WTC11 (cell line): ENCODE measurements at regions not wholly inside any gene's neighbourhood (a gene's known extent, or its start where the extent isn't known, plus 50 kb on each side); places are given as distances from the start of the nearest gene placed in this dataset.

Source experiments
- NFYB ChIP-seq: sonication (generic); formaldehyde crosslinking; conservative IDR thresholded peaks from 2 replicates; pipeline ENCODE4 v1.8.0; 2022; ENCODE audit warnings: low read depth, missing genetic modification reagents
- SP1 ChIP-seq: sonication (generic); formaldehyde crosslinking; conservative IDR thresholded peaks from 2 replicates; pipeline ENCODE4 v1.8.1; 2022; ENCODE audit warnings: missing genetic modification reagents
- TCF7 ChIP-seq: sonication (generic); formaldehyde crosslinking; IDR thresholded peaks from 2 replicates; pipeline ENCODE4 v1.8.0; 2022; ENCODE audit warnings: mild to moderate bottlenecking, low read depth, missing genetic modification reagents, moderate library complexity
- ZBTB21 ChIP-seq: sonication (generic); formaldehyde crosslinking; IDR thresholded peaks from 2 replicates; pipeline ENCODE4 v1.8.1; 2023; ENCODE audit warnings: mild to moderate bottlenecking, missing genetic modification reagents, borderline replicate concordance
- ZNF138 ChIP-seq: sonication (generic); formaldehyde crosslinking; conservative IDR thresholded peaks from 2 replicates; pipeline ENCODE4 v1.8.1; 2022; ENCODE audit warnings: mild to moderate bottlenecking, moderate library complexity, missing genetic modification reagents
- ZNF232 ChIP-seq: sonication (generic); formaldehyde crosslinking; IDR thresholded peaks from 2 replicates; pipeline ENCODE4 v1.8.0; 2022; ENCODE audit warnings: mild to moderate bottlenecking, missing genetic modification reagents
- TF ChIP-seq, protein P1 (sequence below): sonication (generic); formaldehyde crosslinking; IDR thresholded peaks from 2 replicates; pipeline ENCODE4 v1.8.1; 2022; ENCODE audit warnings: low read depth, mild to moderate bottlenecking, moderate library complexity, missing genetic modification reagents, borderline replicate concordance
- TF ChIP-seq, protein P2 (sequence below): sonication (generic); formaldehyde crosslinking; IDR thresholded peaks from 2 replicates; pipeline ENCODE4 v1.8.1; 2023; ENCODE audit warnings: mild to moderate bottlenecking, missing genetic modification reagents, moderate library complexity
- TF ChIP-seq, protein P3 (sequence below): sonication (generic); formaldehyde crosslinking; IDR thresholded peaks from 2 replicates; pipeline ENCODE4 v1.8.1; 2022; ENCODE audit warnings: missing genetic modification reagents, borderline replicate concordance
- TF ChIP-seq, protein P4 (sequence below): fragments of 200-600 bp; IDR thresholded peaks from 2 replicates; pipeline ENCODE4 v1.8.0; 2022; ENCODE audit warnings: antibody characterized with exemption
- TF ChIP-seq, protein P5 (sequence below): sonication (generic); formaldehyde crosslinking; IDR thresholded peaks from 2 replicates; pipeline ENCODE4 v1.8.0; 2022; ENCODE audit warnings: mild to moderate bottlenecking, missing genetic modification reagents
- TF ChIP-seq, protein P6 (sequence below): sonication (generic); formaldehyde crosslinking; IDR thresholded peaks from 2 replicates; pipeline ENCODE4 v1.8.0; 2022; ENCODE audit warnings: mild to moderate bottlenecking, missing genetic modification reagents
- TF ChIP-seq, protein P7 (sequence below): sonication (generic); formaldehyde crosslinking; IDR thresholded peaks from 2 replicates; pipeline ENCODE4 v1.8.1; 2023; ENCODE audit warnings: mild to moderate bottlenecking, missing genetic modification reagents, moderate library complexity

DNA sequence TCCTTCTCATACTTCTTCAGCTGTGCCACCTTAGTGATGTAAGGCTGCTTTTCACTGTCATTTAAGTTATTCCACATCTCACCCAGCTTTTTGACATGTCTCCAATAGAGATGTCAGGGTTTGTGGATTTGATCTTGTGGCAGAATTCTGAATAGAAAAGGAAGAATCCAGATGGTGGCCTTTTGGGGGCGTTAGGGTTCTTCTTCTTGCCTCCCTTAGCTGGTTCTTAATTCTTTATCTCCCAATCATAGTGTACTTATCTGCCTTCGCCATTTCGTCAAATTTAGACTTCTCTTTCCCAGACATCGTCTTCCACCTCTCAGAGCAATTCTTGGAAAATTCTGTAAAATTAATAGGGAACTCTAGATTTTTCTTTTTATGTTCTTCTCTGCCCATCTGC lies 422.9 kb downstream of the GJA1 start:
- TF ChIP-seq, protein P1, sequence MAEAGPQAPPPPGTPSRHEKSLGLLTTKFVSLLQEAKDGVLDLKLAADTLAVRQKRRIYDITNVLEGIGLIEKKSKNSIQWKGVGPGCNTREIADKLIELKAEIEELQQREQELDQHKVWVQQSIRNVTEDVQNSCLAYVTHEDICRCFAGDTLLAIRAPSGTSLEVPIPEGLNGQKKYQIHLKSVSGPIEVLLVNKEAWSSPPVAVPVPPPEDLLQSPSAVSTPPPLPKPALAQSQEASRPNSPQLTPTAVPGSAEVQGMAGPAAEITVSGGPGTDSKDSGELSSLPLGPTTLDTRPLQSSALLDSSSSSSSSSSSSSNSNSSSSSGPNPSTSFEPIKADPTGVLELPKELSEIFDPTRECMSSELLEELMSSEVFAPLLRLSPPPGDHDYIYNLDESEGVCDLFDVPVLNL (CRISPR knock-in tag), result no peak
- TF ChIP-seq, protein P2, sequence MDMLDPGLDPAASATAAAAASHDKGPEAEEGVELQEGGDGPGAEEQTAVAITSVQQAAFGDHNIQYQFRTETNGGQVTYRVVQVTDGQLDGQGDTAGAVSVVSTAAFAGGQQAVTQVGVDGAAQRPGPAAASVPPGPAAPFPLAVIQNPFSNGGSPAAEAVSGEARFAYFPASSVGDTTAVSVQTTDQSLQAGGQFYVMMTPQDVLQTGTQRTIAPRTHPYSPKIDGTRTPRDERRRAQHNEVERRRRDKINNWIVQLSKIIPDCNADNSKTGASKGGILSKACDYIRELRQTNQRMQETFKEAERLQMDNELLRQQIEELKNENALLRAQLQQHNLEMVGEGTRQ (CRISPR knock-in tag), result no peak
- TF ChIP-seq, protein P3, sequence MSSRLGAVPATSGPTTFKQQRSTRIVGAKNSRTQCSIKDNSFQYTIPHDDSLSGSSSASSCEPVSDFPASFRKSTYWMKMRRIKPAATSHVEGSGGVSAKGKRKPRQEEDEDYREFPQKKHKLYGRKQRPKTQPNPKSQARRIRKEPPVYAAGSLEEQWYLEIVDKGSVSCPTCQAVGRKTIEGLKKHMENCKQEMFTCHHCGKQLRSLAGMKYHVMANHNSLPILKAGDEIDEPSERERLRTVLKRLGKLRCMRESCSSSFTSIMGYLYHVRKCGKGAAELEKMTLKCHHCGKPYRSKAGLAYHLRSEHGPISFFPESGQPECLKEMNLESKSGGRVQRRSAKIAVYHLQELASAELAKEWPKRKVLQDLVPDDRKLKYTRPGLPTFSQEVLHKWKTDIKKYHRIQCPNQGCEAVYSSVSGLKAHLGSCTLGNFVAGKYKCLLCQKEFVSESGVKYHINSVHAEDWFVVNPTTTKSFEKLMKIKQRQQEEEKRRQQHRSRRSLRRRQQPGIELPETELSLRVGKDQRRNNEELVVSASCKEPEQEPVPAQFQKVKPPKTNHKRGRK (CRISPR knock-in tag), result no peak
- TF ChIP-seq, protein P4, sequence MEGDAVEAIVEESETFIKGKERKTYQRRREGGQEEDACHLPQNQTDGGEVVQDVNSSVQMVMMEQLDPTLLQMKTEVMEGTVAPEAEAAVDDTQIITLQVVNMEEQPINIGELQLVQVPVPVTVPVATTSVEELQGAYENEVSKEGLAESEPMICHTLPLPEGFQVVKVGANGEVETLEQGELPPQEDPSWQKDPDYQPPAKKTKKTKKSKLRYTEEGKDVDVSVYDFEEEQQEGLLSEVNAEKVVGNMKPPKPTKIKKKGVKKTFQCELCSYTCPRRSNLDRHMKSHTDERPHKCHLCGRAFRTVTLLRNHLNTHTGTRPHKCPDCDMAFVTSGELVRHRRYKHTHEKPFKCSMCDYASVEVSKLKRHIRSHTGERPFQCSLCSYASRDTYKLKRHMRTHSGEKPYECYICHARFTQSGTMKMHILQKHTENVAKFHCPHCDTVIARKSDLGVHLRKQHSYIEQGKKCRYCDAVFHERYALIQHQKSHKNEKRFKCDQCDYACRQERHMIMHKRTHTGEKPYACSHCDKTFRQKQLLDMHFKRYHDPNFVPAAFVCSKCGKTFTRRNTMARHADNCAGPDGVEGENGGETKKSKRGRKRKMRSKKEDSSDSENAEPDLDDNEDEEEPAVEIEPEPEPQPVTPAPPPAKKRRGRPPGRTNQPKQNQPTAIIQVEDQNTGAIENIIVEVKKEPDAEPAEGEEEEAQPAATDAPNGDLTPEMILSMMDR, result no peak
- TF ChIP-seq, protein P5, sequence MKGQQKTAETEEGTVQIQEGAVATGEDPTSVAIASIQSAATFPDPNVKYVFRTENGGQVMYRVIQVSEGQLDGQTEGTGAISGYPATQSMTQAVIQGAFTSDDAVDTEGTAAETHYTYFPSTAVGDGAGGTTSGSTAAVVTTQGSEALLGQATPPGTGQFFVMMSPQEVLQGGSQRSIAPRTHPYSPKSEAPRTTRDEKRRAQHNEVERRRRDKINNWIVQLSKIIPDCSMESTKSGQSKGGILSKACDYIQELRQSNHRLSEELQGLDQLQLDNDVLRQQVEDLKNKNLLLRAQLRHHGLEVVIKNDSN (CRISPR knock-in tag), result no peak
- TF ChIP-seq, protein P6, sequence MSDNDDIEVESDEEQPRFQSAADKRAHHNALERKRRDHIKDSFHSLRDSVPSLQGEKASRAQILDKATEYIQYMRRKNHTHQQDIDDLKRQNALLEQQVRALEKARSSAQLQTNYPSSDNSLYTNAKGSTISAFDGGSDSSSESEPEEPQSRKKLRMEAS, result no peak
- TF ChIP-seq ZNF232 (CRISPR knock-in tag) (no peak), ZNF138 (CRISPR knock-in tag) (no peak), TCF7 (CRISPR knock-in tag) (no peak), ZBTB21 (CRISPR knock-in tag) (no peak), NFYB (CRISPR knock-in tag) (no peak), SP1 (no peak)
- TF ChIP-seq, protein P7, sequence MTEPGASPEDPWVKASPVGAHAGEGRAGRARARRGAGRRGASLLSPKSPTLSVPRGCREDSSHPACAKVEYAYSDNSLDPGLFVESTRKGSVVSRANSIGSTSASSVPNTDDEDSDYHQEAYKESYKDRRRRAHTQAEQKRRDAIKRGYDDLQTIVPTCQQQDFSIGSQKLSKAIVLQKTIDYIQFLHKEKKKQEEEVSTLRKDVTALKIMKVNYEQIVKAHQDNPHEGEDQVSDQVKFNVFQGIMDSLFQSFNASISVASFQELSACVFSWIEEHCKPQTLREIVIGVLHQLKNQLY, result no peak
